Small intestine (tissue), 7 donors: ENCODE measurements at regions not wholly inside any gene's neighbourhood (a gene's known extent, or its start where the extent isn't known, plus 50 kb on each side); places are given as distances from the start of the nearest gene placed in this dataset.

Source experiments
- DNase-seq, 2 donors: peaks; one replicate each; pipeline versions ENCODE4 v3.0.0 to v3.0.0-alpha.2; 2013
- FAIRE-seq: peaks from 2 replicates; lab custom pipeline; 2012; peaks lifted over from hg19 to GRCh38; lab: Jason Lieb, UNC
- H3K27ac ChIP-seq, 3 donors: one replicate each; pipeline ENCODE4 v1.5.1; 2013; ENCODE audit warnings: low read length in 2 of 3, mild to moderate bottlenecking in 2 of 3, control low read depth in 1 of 3, inconsistent platforms in 1 of 3, low read depth in 1 of 3, moderate library complexity in 1 of 3
- H3K27me3 ChIP-seq, 3 donors: one replicate each; pipeline ENCODE4 v1.6.1; 2013; ENCODE audit warnings: low read length in 3 of 3, inconsistent platforms in 1 of 3; ENCODE audit not compliant: control insufficient read depth in 3 of 3, insufficient read depth in 3 of 3
- H3K36me3 ChIP-seq, 3 donors: one replicate each; pipeline ENCODE4 v1.6.1; 2013; ENCODE audit warnings: low read length in 3 of 3, inconsistent platforms in 1 of 3, low read depth in 1 of 3, mild to moderate bottlenecking in 1 of 3, moderate library complexity in 1 of 3; ENCODE audit not compliant: control insufficient read depth in 3 of 3, insufficient read depth in 2 of 3
- H3K4me1 ChIP-seq, 3 donors: one replicate each; pipeline ENCODE4 v1.6.1; 2013; ENCODE audit warnings: low read length in 2 of 3, inconsistent platforms in 1 of 3, low read depth in 1 of 3, mild to moderate bottlenecking in 1 of 3, moderate library complexity in 1 of 3; ENCODE audit not compliant: control insufficient read depth in 3 of 3, insufficient read depth in 2 of 3
- H3K4me3 ChIP-seq, 3 donors: one replicate each; pipeline ENCODE4 v1.5.1; 2013; ENCODE audit warnings: low read length in 3 of 3, control low read depth in 1 of 3, inconsistent platforms in 1 of 3, low read depth in 1 of 3, mild to moderate bottlenecking in 1 of 3, moderate library complexity in 1 of 3
- H3K9me3 ChIP-seq, 2 donors: one replicate each; pipeline ENCODE4 v1.6.1; 2013; ENCODE audit warnings: low read depth in 1 of 2, low read length in 1 of 2; ENCODE audit not compliant: control insufficient read depth in 2 of 2, insufficient read depth in 1 of 2
- WGBS, 3 donors: extraction: QIAGEN DNeasy Blood & Tissue Kit; methylation state at CpG; one replicate each; pipeline ENCODE4 v1.1.7; 2013; 5-methylcytosine and 5-hydroxymethylcytosine counted together
- donor health status: healthy with polysubstance abuse.
- donor health status: control.
- donor health status: control.
- donor health status: Bipolar disorder and iron deficiency.
- donor health status: healthy.

DNA sequence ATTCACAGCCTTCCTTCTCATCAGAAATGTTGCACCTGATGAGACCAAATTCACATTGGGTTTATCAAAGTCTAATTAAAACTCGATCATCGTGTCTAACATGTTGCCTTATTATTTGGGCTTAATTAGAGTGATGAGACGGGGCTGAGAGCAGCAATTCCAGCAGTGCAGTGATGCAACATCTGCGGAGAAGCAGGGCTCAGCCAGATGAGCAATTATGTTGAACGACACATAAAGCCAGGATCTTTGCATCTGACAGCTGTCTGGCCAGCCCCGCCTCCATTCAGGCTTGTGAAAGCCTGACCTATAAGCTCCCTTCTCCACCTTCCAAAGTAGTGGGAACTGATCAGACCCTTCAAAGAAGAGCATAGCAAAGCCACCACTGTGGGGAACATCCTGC lies 109.8 kb downstream of the C1orf94 start:
- H3K4me3 ChIP-seq, result no peak overlapping the region
- DNase-seq (no peak), FAIRE-seq (no peak)
- no peaks in the 10 kb centered on the region for H3K9me3 ChIP-seq
- 69 to 76% (median 75%) methylated on average over 6 of the region's 6 CpGs for WGBS, 3 donors
- H3K27ac ChIP-seq, result no peak overlapping the region
- H3K4me1 ChIP-seq, result no peaks in the 10 kb centered on the region
- peaks cover 0 to 4% (median 0%) of the 10 kb centered on the region in 3 donors for H3K27me3 ChIP-seq
- no peaks in the 10 kb centered on the region for H3K36me3 ChIP-seq

DNA sequence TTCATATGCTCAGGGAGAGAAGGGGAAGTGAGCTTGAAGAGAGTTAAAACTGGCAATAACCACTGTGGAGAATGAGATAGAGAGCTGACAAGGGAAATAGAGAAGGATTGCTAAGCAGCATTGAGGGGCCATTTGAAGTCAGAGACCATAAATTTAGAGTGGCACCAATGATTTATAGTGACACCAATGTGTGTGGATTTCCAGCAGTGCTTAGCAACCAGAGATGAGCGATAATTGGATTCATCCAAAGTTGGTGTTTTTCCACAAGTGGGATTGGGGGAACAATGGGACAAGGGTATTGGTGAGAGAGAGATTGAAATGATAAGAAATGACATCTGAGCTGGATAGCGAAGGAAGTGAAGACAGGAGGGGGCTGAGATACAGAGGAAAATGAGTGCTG lies 114.1 kb downstream of the C1orf94 start:
- H3K9me3 ChIP-seq, result no peaks in the 10 kb centered on the region
- peaks cover 0 to 3% (median 0%) of the 10 kb centered on the region in 3 donors for H3K27me3 ChIP-seq
- FAIRE-seq, result no peak
- no peak overlapping the region for H3K4me3 ChIP-seq
- no peaks in the 10 kb centered on the region for H3K4me1 ChIP-seq
- no peak for DNase-seq
- no peaks in the 10 kb centered on the region for H3K36me3 ChIP-seq
- H3K27ac ChIP-seq, result no peak overlapping the region
- 66 to 70% (median 70%) methylated on average over 2 of the region's 2 CpGs for WGBS, 3 donors

DNA sequence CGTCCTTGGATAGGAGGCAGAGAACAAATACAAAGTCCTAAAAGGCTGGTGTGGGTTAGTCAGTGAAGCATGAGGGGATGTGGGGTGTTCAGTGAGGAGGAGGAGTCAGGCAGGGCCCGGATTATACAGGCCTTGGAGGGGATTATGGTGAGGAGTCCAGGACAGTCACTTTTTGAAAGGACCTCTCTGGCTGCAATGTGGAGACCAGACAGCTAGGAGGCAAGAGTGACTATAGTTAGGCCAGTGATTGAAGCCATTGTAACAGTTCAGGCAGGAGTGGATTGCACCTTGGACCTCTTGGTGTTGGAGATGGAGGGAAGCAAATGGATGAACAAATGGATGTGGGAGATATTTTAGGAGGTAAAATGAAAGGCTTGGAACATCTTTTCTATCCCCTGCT lies 115.8 kb downstream of the C1orf94 start:
- H3K9me3 ChIP-seq, result no peaks in the 10 kb centered on the region
- no peaks in the 10 kb centered on the region for H3K4me1 ChIP-seq
- no peaks in the 10 kb centered on the region for H3K36me3 ChIP-seq
- FAIRE-seq (no peak), DNase-seq (peak in 1 of 2 donors; percentile 19)
- no peak overlapping the region for H3K4me3 ChIP-seq
- 33 to 60% (median 52%) methylated on average over 2 of the region's 2 CpGs for WGBS, 3 donors
- H3K27me3 ChIP-seq, result peaks cover 0 to 2% (median 0%) of the 10 kb centered on the region in 3 donors
- no peak overlapping the region for H3K27ac ChIP-seq

DNA sequence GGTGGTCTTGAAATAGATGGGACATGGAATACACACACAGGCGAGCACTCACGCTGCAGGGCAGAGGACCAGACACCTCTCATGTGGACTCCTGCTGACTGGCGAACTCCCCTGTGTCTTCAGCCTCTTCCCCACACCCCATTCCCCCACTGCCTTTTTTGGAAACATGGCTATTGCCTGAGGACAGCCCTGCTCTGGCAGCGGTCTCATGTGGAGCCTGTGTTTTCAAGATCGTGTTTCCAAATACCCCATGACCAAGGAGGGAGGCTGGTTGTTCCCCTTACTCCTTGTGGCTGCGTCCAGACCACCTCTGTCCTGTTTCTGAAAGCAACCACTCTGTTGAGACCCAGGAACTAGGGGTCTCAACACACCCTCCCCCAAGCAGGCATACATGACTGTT lies 119.4 kb downstream of the C1orf94 start:
- Histone ChIP-seq H3K4me1 (no peaks in the 10 kb centered on the region), H3K36me3 (no peaks in the 10 kb centered on the region), H3K9me3 (no peaks in the 10 kb centered on the region), H3K27ac (no peak overlapping the region), H3K27me3 (no peaks in the 10 kb centered on the region), H3K4me3 (no peak overlapping the region)
- FAIRE-seq (no peak), DNase-seq (no peak)
- WGBS, 3 donors, result 72 to 77% (median 74%) methylated on average over 6 of the region's 6 CpGs

DNA sequence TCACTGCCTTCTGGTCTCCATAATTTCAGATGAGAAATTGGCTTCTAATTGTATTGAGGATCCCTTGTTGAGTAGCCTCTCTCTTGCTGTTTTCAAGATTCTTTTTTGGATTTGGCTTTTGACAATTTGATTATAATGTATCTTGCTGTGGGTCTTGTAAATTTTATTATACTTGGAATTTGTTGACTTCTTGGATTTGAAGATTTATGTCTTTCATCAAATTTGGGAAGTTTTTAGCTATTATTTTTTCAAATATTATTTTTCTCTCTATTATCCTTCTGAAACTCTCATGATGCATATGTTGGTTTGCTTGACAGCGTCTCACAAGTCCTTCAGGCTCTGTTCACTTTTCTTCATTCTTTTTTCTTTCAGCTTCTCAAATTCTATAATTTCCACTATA lies 126.1 kb downstream of the C1orf94 start:
- Histone ChIP-seq H3K4me1 (no peaks in the 10 kb centered on the region), H3K27ac (no peak overlapping the region), H3K4me3 (no peak overlapping the region), H3K36me3 (no peaks in the 10 kb centered on the region), H3K9me3 (no peaks in the 10 kb centered on the region), H3K27me3 (peaks cover 0 to 6% (median 0%) of the 10 kb centered on the region in 3 donors)
- 85 to 96% (median 92%) methylated on average over 1 of the region's 1 CpG for WGBS, 3 donors
- DNase-seq (no peak), FAIRE-seq (no peak)

DNA sequence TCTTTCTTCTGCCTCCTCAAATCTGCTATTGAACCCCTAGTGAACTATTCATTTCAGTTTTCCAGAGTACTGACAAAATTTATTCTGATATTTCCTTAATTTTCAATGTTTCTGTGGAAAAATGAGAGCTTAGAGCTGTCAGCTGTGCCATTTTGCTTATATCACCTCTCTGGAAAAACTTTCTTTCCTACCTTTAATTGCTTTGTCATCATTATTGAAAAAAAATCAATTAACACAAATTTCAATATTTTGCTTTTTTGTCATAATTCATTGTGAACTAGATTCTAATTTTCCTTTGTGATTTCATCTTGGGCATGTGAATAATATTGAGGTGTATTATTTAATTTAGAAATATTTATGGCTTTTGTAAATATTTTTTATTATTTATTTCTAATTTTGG lies 126.5 kb downstream of the C1orf94 start:
- no peak for FAIRE-seq
- no peaks in the 10 kb centered on the region for H3K36me3 ChIP-seq
- H3K27me3 ChIP-seq, result peaks cover 0 to 6% (median 0%) of the 10 kb centered on the region in 3 donors
- no peak for DNase-seq
- H3K4me3 ChIP-seq, result no peak overlapping the region
- no peaks in the 10 kb centered on the region for H3K9me3 ChIP-seq
- H3K4me1 ChIP-seq, result no peaks in the 10 kb centered on the region
- H3K27ac ChIP-seq, result no peak overlapping the region

DNA sequence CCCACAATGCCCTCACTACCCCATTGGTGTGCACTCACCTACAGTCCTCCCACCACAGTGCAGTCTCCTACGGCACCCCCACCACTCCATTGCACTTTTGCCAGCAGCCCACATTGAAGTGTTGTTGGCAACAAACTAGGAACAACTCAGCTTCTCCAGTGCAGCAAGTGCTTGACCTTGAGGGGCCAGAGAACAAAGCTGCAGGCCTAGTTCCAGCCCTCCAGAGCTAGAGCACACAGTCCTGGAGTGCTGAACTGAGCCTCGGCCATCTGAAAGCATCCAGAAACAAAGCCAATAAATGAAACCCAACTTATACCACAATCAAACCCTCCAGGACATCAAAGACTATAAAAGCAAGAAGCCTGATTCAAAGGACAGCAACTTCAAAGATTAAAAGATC lies 129.9 kb downstream of the C1orf94 start:
- FAIRE-seq (no peak), DNase-seq (no peak)
- H3K36me3 ChIP-seq, result no peaks in the 10 kb centered on the region
- no peaks in the 10 kb centered on the region for H3K4me1 ChIP-seq
- 60 to 74% (median 73%) methylated on average over 2 of the region's 2 CpGs for WGBS, 3 donors
- H3K9me3 ChIP-seq, result no peaks in the 10 kb centered on the region
- H3K4me3 ChIP-seq, result no peak overlapping the region
- no peak overlapping the region for H3K27ac ChIP-seq
- peaks cover 0 to 6% (median 0%) of the 10 kb centered on the region in 3 donors for H3K27me3 ChIP-seq

DNA sequence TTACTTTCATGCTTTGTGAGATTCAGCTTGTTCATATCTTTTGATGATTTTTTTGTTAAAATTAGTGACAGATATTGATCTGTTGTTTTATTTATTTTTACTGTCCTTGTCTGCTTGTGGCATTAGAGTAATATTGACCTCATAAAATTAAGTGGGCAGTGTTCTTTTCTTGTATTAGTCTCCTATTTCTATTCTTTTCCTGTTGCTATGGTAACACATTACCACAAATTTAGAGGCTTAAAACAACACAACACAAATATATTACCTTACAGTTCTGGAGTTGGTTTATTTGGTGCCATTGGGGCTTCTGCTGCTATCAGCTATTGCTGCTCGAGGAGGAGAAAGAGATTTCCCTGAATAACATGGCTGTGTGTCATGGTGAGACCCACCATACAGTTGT lies 135.7 kb downstream of the C1orf94 start:
- FAIRE-seq (no peak), DNase-seq (no peak)
- H3K4me1 ChIP-seq, result no peaks in the 10 kb centered on the region
- no peaks in the 10 kb centered on the region for H3K36me3 ChIP-seq
- H3K4me3 ChIP-seq, result no peak overlapping the region
- no peaks in the 10 kb centered on the region for H3K27me3 ChIP-seq
- peaks cover 0 to 8% of the 10 kb centered on the region in 2 donors for H3K9me3 ChIP-seq
- 24 to 36% (median 29%) methylated on average over 1 of the region's 1 CpG for WGBS, 3 donors
- no peak overlapping the region for H3K27ac ChIP-seq

DNA sequence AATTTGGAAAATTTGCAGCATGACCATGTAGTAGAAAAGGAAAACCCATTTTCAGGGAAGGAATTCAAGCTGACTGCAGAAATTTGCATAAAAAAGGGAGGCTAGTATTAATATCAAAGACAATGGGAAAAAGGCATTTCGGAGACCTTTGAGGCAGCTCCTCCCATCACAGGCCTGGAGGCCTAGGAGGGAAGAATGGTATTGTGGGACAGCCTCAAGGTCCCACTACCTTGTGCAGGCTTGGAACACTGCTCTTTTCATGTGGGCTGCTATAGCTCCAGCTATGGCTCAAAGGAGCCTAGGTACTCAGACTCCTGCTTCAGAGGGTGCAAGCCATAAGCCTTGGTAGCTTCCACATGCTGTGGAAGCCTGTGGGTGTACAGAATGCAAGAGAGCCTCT lies 139.3 kb downstream of the C1orf94 start:
- DNase-seq, result no peak
- 65 to 77% (median 70%) methylated on average over 1 of the region's 1 CpG for WGBS, 3 donors
- no peak for FAIRE-seq
- Histone ChIP-seq H3K27me3 (no peaks in the 10 kb centered on the region), H3K9me3 (peaks cover 0 to 8% of the 10 kb centered on the region in 2 donors), H3K4me3 (no peak overlapping the region), H3K36me3 (no peaks in the 10 kb centered on the region), H3K4me1 (no peaks in the 10 kb centered on the region), H3K27ac (no peak overlapping the region)
